Testis (tissue), 2 donors: ENCODE measurements at regions not wholly inside any gene's neighbourhood (a gene's known extent, or its start where the extent isn't known, plus 50 kb on each side); places are given as distances from the start of the nearest gene placed in this dataset.
A peak's percentile ranks its signal among the peaks of the same experiment; 100 is the strongest.
"Not testable (repeated sequence)": the region's sequence is repeated elsewhere in the genome, so short reads cannot be mapped to it uniquely, and the experiment has no call there.

Source experiments
- DNase-seq: peaks from one replicate; pipeline ENCODE4 v3.0.0-alpha.2; 2019
- H3K27ac ChIP-seq, 2 donors: fragments of 200-600 bp; sonication (generic); one replicate each; pipeline ENCODE4 v1.5.1; 2019
- H3K27me3 ChIP-seq: fragments of 200-600 bp; sonication (generic); one replicate; pipeline ENCODE4 v1.5.1; 2019
- H3K36me3 ChIP-seq: fragments of 200-600 bp; sonication (generic); one replicate; pipeline ENCODE4 v1.5.1; 2017; ENCODE audit warnings: low read depth; ENCODE audit errors: missing control alignments
- H3K4me1 ChIP-seq: fragments of 200-600 bp; sonication (generic); one replicate; pipeline ENCODE4 v1.5.1; 2019
- H3K4me3 ChIP-seq, 2 donors: fragments of 200-600 bp; sonication (generic); one replicate each; pipeline ENCODE4 v1.5.1; 2017 to 2019
- H3K9me3 ChIP-seq: fragments of 200-600 bp; sonication (generic); one replicate; pipeline ENCODE4 v1.5.1; 2017
- POLR2A ChIP-seq: fragments of 450-650 bp; IDR thresholded peaks from one replicate; pipeline ENCODE4 v1.6.1; 2017; ENCODE audit warnings: antibody characterized with exemption, mild to moderate bottlenecking, moderate library complexity
- WGBS, 2 donors: methylation state at CpG; one replicate each; pipeline ENCODE4 v1.1.5; 2018; 5-methylcytosine and 5-hydroxymethylcytosine counted together
- intact Hi-C: fragments of 100-400 bp; cut with DNase I; formaldehyde crosslinking; loops from one replicate; pipeline ENCODE4 v1.15.1; 2023; ENCODE audit warnings: low total_unique reads
- TF ChIP-seq, protein P1 (sequence below), 3 experiments: fragments of 450-650 bp in 2 of 3; fragments of 200-600 bp in 1 of 3; sonication (generic) in 1 of 3; IDR thresholded peaks; one replicate each; pipeline ENCODE4 v1.5.1; 2016 to 2019; ENCODE audit warnings: antibody characterized with exemption in 3 of 3, mild to moderate bottlenecking in 2 of 3, moderate library complexity in 1 of 3

DNA sequence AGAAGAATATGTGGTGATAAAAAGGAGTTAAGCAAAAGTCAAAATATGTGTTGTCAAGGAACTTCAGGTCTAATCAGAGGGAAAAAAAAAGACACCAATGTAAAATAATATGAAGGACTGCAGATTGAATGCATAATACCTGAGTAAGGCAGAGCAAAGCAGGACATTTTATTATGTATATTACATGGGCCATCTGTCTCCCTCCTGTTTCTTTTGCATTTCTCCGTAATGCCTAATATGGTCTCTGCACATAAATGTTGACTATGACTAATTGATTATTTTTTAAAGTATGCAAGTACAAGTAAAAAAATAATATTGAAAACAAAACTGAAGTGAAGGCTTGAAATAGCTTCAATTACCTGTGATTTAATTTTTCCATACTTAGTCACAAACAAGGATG is 384.7 kb upstream of the MAN1A1 start:
- Histone ChIP-seq H3K4me1 (no peaks in the 10 kb centered on the region), H3K36me3 (no peaks in the 10 kb centered on the region), H3K4me3 (no peak overlapping the region), H3K9me3 (no peaks in the 10 kb centered on the region), H3K27ac (no peak overlapping the region), H3K27me3 (no peaks in the 10 kb centered on the region)
- no peak for TF ChIP-seq POLR2A
- TF ChIP-seq, protein P1, sequence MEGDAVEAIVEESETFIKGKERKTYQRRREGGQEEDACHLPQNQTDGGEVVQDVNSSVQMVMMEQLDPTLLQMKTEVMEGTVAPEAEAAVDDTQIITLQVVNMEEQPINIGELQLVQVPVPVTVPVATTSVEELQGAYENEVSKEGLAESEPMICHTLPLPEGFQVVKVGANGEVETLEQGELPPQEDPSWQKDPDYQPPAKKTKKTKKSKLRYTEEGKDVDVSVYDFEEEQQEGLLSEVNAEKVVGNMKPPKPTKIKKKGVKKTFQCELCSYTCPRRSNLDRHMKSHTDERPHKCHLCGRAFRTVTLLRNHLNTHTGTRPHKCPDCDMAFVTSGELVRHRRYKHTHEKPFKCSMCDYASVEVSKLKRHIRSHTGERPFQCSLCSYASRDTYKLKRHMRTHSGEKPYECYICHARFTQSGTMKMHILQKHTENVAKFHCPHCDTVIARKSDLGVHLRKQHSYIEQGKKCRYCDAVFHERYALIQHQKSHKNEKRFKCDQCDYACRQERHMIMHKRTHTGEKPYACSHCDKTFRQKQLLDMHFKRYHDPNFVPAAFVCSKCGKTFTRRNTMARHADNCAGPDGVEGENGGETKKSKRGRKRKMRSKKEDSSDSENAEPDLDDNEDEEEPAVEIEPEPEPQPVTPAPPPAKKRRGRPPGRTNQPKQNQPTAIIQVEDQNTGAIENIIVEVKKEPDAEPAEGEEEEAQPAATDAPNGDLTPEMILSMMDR (IDR thresholded peaks at IDR 0.05): no peak
- DNase-seq: no peak
- WGBS, 2 donors: 93 to 95% methylated on average over 1 of the region's 1 CpG
- intact Hi-C loops: no loop called here

DNA sequence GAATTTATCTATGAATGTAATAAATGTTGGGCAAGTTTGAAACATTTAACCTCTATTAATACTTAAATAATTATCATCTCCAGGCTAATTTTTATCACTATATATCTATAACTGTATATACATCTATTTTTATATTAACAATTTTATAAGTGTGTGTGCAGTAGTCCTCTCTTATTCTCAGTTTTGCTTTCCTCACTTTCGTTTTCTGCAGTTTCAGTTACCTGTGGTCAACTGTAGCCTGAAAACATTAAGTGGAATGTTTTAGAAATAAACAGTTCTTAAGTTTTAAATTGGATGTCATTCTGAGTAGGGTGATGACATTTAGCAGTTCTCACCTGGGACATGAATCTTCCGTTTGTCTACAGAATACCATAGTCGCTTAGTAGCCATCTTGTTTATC is 379.4 kb upstream of the MAN1A1 start:
- H3K9me3 ChIP-seq: no peaks in the 10 kb centered on the region
- no peaks in the 10 kb centered on the region for H3K36me3 ChIP-seq
- 83 to 85% methylated on average over 3 of the region's 3 CpGs for WGBS, 2 donors
- no peaks in the 10 kb centered on the region for H3K27me3 ChIP-seq
- no peak overlapping the region for H3K27ac ChIP-seq
- H3K4me3 ChIP-seq: no peak overlapping the region
- DNase-seq: no peak
- H3K4me1 ChIP-seq: no peaks in the 10 kb centered on the region
- no peak for TF ChIP-seq POLR2A
- TF ChIP-seq, protein P1 (IDR thresholded peaks at IDR 0.05): no peak
- intact Hi-C loops: no loop called here

GRCh38 chr6:119728220-119728750 is 378.7 kb upstream of the MAN1A1 start:
- TF ChIP-seq, protein P1 (IDR thresholded peaks at IDR 0.05): no peak
- TF ChIP-seq POLR2A: no peak
- DNase-seq: no peak
- H3K9me3 ChIP-seq: no peaks in the 10 kb centered on the region
- 86 to 89% methylated on average over 7 of the region's 7 CpGs for WGBS, 2 donors
- no peak overlapping the region for H3K4me3 ChIP-seq
- no peaks in the 10 kb centered on the region for H3K4me1 ChIP-seq
- intact Hi-C loops: no loop called here
- H3K27me3 ChIP-seq: no peaks in the 10 kb centered on the region
- H3K27ac ChIP-seq: no peak overlapping the region
- no peaks in the 10 kb centered on the region for H3K36me3 ChIP-seq

DNA sequence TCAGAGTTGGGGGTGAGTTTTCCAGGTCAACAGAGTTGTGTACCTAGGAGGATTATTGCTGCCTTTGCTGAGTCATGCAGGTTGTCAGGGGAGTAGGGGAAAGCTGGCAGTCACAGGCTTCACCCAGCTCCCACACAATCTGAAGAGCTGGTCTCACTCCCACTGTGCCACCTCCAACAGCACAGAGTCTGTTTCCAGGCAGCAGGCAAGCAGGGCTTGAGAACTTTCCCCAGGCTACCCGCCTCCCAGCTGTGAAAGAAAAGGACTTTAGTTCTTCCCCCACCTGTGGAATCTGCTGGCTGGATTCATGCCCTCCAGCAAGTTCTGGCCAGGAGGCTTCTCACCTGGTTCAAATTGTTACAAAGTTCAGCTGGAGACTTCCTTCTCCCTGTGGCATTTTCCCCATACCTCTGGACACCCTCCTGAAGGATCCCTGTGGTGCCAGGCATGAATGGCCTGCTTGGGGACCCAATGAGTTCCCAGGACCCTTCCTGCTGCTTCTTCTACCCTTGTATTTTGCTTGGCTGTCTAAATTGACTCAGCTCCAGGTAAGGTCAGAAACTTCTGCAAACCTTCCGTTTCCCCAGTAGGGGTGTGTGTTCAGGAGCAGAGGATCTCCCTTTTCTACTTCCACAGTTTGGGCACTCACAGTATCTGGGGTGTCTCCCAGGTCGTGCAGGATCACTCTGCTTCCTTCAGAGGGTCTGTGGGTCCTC is 378.1 kb upstream of the MAN1A1 start:
- H3K4me1 ChIP-seq: no peaks in the 10 kb centered on the region
- H3K27me3 ChIP-seq: no peaks in the 10 kb centered on the region
- no peak overlapping the region for H3K4me3 ChIP-seq
- peak; percentile 23 for DNase-seq
- H3K36me3 ChIP-seq: no peaks in the 10 kb centered on the region
- TF ChIP-seq, protein P1 (IDR thresholded peaks at IDR 0.05): no peak
- TF ChIP-seq POLR2A: no peak
- 67 to 83% methylated on average over 2 to 3 of the region's 3 CpGs for WGBS, 2 donors
- intact Hi-C loops: no loop called here
- no peak overlapping the region for H3K27ac ChIP-seq
- no peaks in the 10 kb centered on the region for H3K9me3 ChIP-seq

DNA sequence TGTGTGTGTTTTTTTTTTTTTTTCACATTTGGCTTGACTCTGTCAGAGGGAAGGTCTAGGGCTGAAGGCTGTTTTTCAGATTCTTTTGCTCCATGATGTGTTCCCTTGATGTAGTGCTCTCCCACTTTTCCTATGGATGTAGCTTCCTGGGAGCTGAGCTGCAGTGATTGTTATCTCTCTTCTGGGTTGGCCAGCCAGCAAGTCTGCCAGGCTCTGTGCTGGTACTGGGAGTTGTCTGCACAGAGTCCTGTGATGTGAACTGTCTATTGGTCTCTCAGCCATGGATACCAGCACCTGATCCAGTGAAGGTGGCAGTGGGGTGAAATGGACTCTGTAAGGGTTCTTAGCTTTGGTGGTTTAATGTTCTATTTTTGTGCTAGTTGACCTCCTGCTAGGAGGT is 377.4 kb upstream of the MAN1A1 start:
- H3K27ac ChIP-seq, H3K9me3 ChIP-seq, H3K4me3 ChIP-seq, DNase-seq, H3K4me1 ChIP-seq, H3K36me3 ChIP-seq, intact Hi-C loops, H3K27me3 ChIP-seq: not testable (repeated sequence)
